ENCODE measurements at regions not wholly inside any gene's neighbourhood (a gene's known extent, or its start where the extent isn't known, plus 50 kb on each side); places are given as distances from the start of the nearest gene placed in this dataset.

GRCh38 chr11:111097191-111097590, 148.3 kb upstream of the POU2AF2 start:
- intact Hi-C loops (cut with DNase I) = no loop called here
- WGBS, 4 donors = 47 to 87% (median 60%) methylated on average over 4 to 11 of the region's 11 CpGs
- peak; percentile 15 to 61 (median 42) for DNase-seq

GRCh38 chr11:111095327-111095726, 150.2 kb upstream of the POU2AF2 start:
- H3K9me3 ChIP-seq (replicated peaks in 1 of 3) = no peaks in the 10 kb centered on the region
- WGBS, 4 donors = 89 to 100% (median 95%) methylated on average over 1 of the region's 1 CpG
- intact Hi-C loops (cut with DNase I) = no loop called here
- no peak overlapping the region for H3K4me3 ChIP-seq
- H3K4me1 ChIP-seq (replicated peaks in 1 of 2) = no peaks in the 10 kb centered on the region
- no peak for DNase-seq
- TF ChIP-seq CTCF (IDR thresholded peaks at IDR 0.05) = no peak
- no peak for TF ChIP-seq POLR2A (IDR thresholded peaks at IDR 0.05)
- H3K27ac ChIP-seq = no peak overlapping the region
- no peaks in the 10 kb centered on the region for H3K36me3 ChIP-seq (replicated peaks in 1 of 2)
- H3K27me3 ChIP-seq = no peaks in the 10 kb centered on the region

More at GRCh38 chr11:111097191-111097590, 148.3 kb upstream of the POU2AF2 start:
- Histone ChIP-seq H3K4me3 (peak overlapping the region in 1 of 4 donors; percentile 17), H3K36me3 (replicated peaks in 1 of 2) (no peaks in the 10 kb centered on the region), H3K9me3 (replicated peaks in 1 of 3) (no peaks in the 10 kb centered on the region), H3K27ac (no peak overlapping the region), H3K4me1 (replicated peaks in 1 of 2) (no peaks in the 10 kb centered on the region), H3K27me3 (no peaks in the 10 kb centered on the region)
- TF ChIP-seq POLR2A (IDR thresholded peaks at IDR 0.05) = no peak
- TF ChIP-seq CTCF (IDR thresholded peaks at IDR 0.05) = no peak

GRCh38 chr11:111093061-111093460, 152.5 kb upstream of the POU2AF2 start:
- H3K36me3 ChIP-seq (replicated peaks in 1 of 2) = no peaks in the 10 kb centered on the region
- DNase-seq = no peak
- TF ChIP-seq POLR2A (IDR thresholded peaks at IDR 0.05) = no peak
- TF ChIP-seq CTCF (IDR thresholded peaks at IDR 0.05) = no peak
- no peaks in the 10 kb centered on the region for H3K27me3 ChIP-seq
- H3K4me1 ChIP-seq (replicated peaks in 1 of 2) = peaks cover 0 to 4% of the 10 kb centered on the region in 2 donors
- no peak overlapping the region for H3K27ac ChIP-seq
- H3K4me3 ChIP-seq = no peak overlapping the region
- 81 to 88% (median 82%) methylated on average over 4 of the region's 4 CpGs for WGBS, 4 donors
- intact Hi-C loops (cut with DNase I) = no loop called here
- no peaks in the 10 kb centered on the region for H3K9me3 ChIP-seq (replicated peaks in 1 of 3)

- 65 to 84% (median 75%) methylated on average over 2 of the region's 2 CpGs for WGBS, 4 donors
- DNase-seq = no peak
- H3K27me3 ChIP-seq = no peaks in the 10 kb centered on the region
- intact Hi-C loops (cut with DNase I) = no loop called here
- TF ChIP-seq CTCF (IDR thresholded peaks at IDR 0.05) = no peak
- no peak for TF ChIP-seq POLR2A (IDR thresholded peaks at IDR 0.05)
- H3K4me1 ChIP-seq (replicated peaks in 1 of 2) = peaks cover 0 to 4% of the 10 kb centered on the region in 2 donors
- no peaks in the 10 kb centered on the region for H3K36me3 ChIP-seq (replicated peaks in 1 of 2)
- no peak overlapping the region for H3K27ac ChIP-seq
- no peak overlapping the region for H3K4me3 ChIP-seq
- H3K9me3 ChIP-seq (replicated peaks in 1 of 3) = no peaks in the 10 kb centered on the region
Measured at GRCh38 chr11:111091321-111091938, 154.1 kb upstream of the POU2AF2 start.
